ENCODE measurements at regions not wholly inside any gene's neighbourhood (a gene's known extent, or its start where the extent isn't known, plus 50 kb on each side); places are given as distances from the start of the nearest gene placed in this dataset.
"Not testable (repeated sequence)": the region's sequence is repeated elsewhere in the genome, so short reads cannot be mapped to it uniquely, and the experiment has no call there.

- no peak for DNase-seq
These were observed 188.0 kb upstream of the ADRA1D start for GRCh38 chr20:4437131-4437530.

GRCh38 chr20:4435671-4436455 lies 186.8 kb upstream of the ADRA1D start:
- DNase-seq = no peak

GRCh38 chr20:4435225-4435624 lies 186.1 kb upstream of the ADRA1D start:
- DNase-seq = no peak

- no peak for DNase-seq
These were observed 185.6 kb upstream of the ADRA1D start for GRCh38 chr20:4434681-4435080.

- DNase-seq = no peak
These were observed 182.4 kb upstream of the ADRA1D start for GRCh38 chr20:4431446-4431845.

- not testable (repeated sequence) for DNase-seq
These were observed 181.7 kb upstream of the ADRA1D start for GRCh38 chr20:4430826-4431225.

- peak in 6 of 58 donors; percentile 5 to 46 (median 12) for DNase-seq
These were observed 179.0 kb upstream of the ADRA1D start for GRCh38 chr20:4427940-4428586.

- DNase-seq = no peak
These were observed 169.1 kb upstream of the ADRA1D start for GRCh38 chr20:4418141-4418540.

GRCh38 chr20:4415281-4415680 lies 166.2 kb upstream of the ADRA1D start:
- DNase-seq = no peak

- no peak for DNase-seq
These were observed 164.4 kb upstream of the ADRA1D start for GRCh38 chr20:4413314-4414049.

GRCh38 chr20:4412216-4412615 lies 163.1 kb upstream of the ADRA1D start:
- DNase-seq = no peak

- no peak for DNase-seq
These were observed 162.7 kb upstream of the ADRA1D start for GRCh38 chr20:4411744-4412143.

GRCh38 chr20:4406627-4407026 lies 157.5 kb upstream of the ADRA1D start:
- peak in 1 of 58 donors; percentile 2 for DNase-seq

- no peak for DNase-seq
These were observed 152.5 kb upstream of the ADRA1D start for GRCh38 chr20:4401601-4402000.

- no peak for DNase-seq
These were observed 135.9 kb upstream of the ADRA1D start for GRCh38 chr20:4384961-4385360.

- DNase-seq = no peak
These were observed 134.9 kb upstream of the ADRA1D start for GRCh38 chr20:4383961-4384360.

GRCh38 chr20:4375881-4376280 lies 126.8 kb upstream of the ADRA1D start:
- DNase-seq = peak in 41 of 58 donors; percentile 2 to 77 (median 37)

- no peak for DNase-seq
These were observed 124.4 kb upstream of the ADRA1D start for GRCh38 chr20:4373454-4373853.

- no peak for DNase-seq
These were observed 122.7 kb upstream of the ADRA1D start for GRCh38 chr20:4371623-4372251.

GRCh38 chr20:4370851-4371250 lies 121.8 kb upstream of the ADRA1D start:
- DNase-seq = no peak

- no peak for DNase-seq
These were observed 120.7 kb upstream of the ADRA1D start for GRCh38 chr20:4369798-4370124.

Data from anterior cingulate cortex (tissue), 58 donors.